Stimulated activated naive CD8-positive, alpha-beta T cell treated with anti-CD3 and anti-CD28 coated beads, Interleukin-15, Interleukin-2, amounts not matched to agents 100 ng/mL and 50 ng/mL, for 24 hours (primary cell): ENCODE measurements at regions not wholly inside any gene's neighbourhood (a gene's known extent, or its start where the extent isn't known, plus 50 kb on each side); places are given as distances from the start of the nearest gene placed in this dataset.

Experiments used
- H3K27ac Mint-ChIP-seq: one replicate; pipeline ENCODE4 v1.8.0; 2021; ENCODE audit warnings: mild to moderate bottlenecking, mixed read lengths
- H3K27me3 Mint-ChIP-seq: one replicate; pipeline ENCODE4 v1.8.0; 2021; ENCODE audit warnings: mixed read lengths
- H3K36me3 Mint-ChIP-seq: one replicate; pipeline ENCODE4 v1.8.0; 2021; ENCODE audit warnings: low read depth, mixed read lengths
- H3K4me1 Mint-ChIP-seq: one replicate; pipeline ENCODE4 v1.8.0; 2021; ENCODE audit warnings: low read depth, mixed read lengths
- H3K4me3 Mint-ChIP-seq: one replicate; pipeline ENCODE4 v1.8.0; 2021; ENCODE audit warnings: mild to moderate bottlenecking, mixed read lengths
- H3K9me3 Mint-ChIP-seq: one replicate; pipeline ENCODE4 v1.8.0; 2021; ENCODE audit warnings: mixed read lengths

DNA sequence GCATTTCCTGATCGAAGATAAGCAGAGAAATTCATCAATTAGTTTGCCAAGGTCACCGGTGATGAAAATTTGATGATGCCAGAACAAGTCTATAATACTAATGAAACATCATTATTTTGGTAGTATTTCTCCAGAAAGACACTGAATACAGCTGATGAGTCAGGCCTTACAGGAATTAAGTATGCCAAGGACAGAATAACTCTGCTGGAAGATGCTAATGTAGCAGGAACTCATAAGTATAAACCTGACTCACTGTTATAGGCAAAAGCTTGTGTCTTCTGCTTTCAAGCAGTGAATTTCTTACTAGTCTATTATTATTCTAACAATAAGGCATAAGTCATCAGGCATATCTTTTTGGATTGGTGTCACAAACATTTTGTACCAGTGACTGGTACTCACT is 1825.1 kb upstream of the IGFBP7 start:
- Mint-ChIP-seq H3K36me3 (no peaks in the 10 kb centered on the region), H3K4me3 (no peak overlapping the region), H3K4me1 (no peaks in the 10 kb centered on the region), H3K27me3 (no peaks in the 10 kb centered on the region), H3K27ac (no peak overlapping the region), H3K9me3 (peaks cover 7% of the 10 kb centered on the region)

DNA sequence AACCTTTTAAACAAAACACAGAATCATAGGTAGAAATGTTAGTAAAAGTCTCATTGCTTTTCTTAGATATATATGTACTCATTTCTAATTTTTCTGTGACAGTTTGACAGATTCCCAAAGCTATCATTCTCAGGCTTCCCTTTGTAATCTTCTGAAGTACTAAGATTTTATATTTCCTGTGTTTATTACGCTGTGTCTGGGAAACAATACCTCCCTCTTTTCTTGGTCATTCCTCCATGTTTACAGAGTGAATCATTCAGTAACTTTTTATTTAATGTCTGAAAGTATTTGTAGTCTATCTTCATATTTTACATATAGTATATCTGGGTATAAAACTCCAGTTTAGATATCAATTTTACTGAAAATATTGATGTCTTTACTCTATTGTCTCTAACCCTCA is 1826.3 kb upstream of the IGFBP7 start:
- no peaks in the 10 kb centered on the region for H3K27me3 Mint-ChIP-seq
- H3K4me1 Mint-ChIP-seq: no peaks in the 10 kb centered on the region
- H3K36me3 Mint-ChIP-seq: no peaks in the 10 kb centered on the region
- no peak overlapping the region for H3K27ac Mint-ChIP-seq
- peaks cover 3% of the 10 kb centered on the region for H3K9me3 Mint-ChIP-seq
- no peak overlapping the region for H3K4me3 Mint-ChIP-seq

DNA sequence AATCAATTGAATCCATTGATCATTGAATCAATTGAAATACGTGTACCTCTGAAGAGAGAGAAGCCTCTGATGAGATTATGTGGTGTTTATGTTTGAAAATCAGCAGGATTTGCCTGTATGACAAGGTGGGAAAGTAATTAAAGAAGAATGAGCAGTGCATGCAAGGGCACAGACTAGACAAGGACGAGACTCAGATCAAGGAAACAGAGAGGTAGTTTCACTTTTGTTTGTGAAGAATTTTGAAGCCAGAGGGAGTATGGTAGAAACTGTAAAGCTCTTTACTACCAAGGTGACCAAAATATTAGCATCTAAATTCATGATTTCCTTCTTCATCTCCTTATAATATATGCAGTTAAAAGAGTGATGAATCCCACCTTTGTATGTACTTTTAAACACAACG is 1830.0 kb upstream of the IGFBP7 start:
- peaks cover 12% of the 10 kb centered on the region for H3K9me3 Mint-ChIP-seq
- H3K4me1 Mint-ChIP-seq: no peaks in the 10 kb centered on the region
- H3K27me3 Mint-ChIP-seq: no peaks in the 10 kb centered on the region
- no peak overlapping the region for H3K4me3 Mint-ChIP-seq
- H3K27ac Mint-ChIP-seq: no peak overlapping the region
- no peaks in the 10 kb centered on the region for H3K36me3 Mint-ChIP-seq

DNA sequence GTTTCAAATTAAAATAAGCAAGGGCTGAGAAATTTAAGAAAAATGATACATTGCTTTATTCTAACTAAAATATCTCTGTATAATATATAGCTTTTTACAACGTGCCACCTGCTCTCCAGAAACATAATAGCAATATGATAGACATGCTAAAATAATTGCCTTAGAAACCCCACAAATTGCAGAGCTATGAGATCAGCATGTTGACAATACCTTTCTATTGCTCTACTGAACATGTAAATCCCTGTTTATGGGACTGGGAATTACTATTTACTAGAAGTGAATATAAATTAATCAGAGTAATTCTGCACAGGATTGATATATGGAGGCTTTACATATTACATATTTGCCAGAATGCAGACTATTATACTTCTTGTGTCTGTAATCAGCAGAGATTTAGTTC is 1831.1 kb upstream of the IGFBP7 start:
- H3K27ac Mint-ChIP-seq: no peak overlapping the region
- H3K4me3 Mint-ChIP-seq: no peak overlapping the region
- H3K27me3 Mint-ChIP-seq: no peaks in the 10 kb centered on the region
- no peaks in the 10 kb centered on the region for H3K4me1 Mint-ChIP-seq
- H3K9me3 Mint-ChIP-seq: peaks cover 12% of the 10 kb centered on the region
- no peaks in the 10 kb centered on the region for H3K36me3 Mint-ChIP-seq

DNA sequence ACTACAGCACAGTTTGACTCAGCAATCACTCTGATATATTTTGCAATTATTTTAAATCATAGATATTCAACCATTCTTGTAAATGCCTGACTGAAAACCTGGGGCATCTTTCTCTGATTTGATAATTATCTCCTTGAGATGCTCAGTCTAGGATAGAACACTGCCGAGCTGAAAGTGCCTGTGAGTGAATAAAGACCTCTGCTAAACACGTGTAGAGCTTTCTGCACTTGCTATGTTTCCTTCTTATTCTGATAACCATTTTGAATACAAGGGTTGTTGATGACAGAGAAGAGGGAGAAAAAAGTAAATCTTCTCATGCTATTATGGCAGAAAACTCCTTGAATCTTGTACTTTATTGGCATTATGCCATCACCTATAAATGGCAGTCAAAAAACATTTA is 1843.4 kb upstream of the IGFBP7 start:
- Mint-ChIP-seq H3K27ac (no peak overlapping the region), H3K4me1 (no peaks in the 10 kb centered on the region), H3K9me3 (peaks cover 10% of the 10 kb centered on the region), H3K36me3 (no peaks in the 10 kb centered on the region), H3K27me3 (no peaks in the 10 kb centered on the region), H3K4me3 (no peak overlapping the region)

DNA sequence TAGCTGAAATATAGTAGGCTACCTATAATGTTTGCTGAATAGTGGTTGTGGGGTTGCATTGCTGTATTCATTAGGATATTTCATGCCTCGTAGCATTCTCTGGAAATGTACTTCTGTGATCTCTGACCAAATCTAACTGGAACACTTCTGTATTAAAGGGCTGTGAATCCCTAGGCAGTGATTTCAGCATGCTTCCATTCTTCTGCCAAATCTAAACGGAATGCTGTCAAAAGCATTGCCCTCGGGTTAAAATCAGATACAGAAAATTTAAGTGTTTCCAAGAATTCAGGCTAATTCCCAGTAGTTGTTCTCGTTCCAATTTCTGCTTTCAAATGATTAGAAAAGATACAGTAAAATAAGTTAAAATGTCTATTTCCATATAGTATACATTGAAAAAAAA is 1847.5 kb upstream of the IGFBP7 start:
- Mint-ChIP-seq H3K4me1 (no peaks in the 10 kb centered on the region), H3K27ac (no peak overlapping the region), H3K9me3 (peaks cover 3% of the 10 kb centered on the region), H3K4me3 (no peak overlapping the region), H3K27me3 (no peaks in the 10 kb centered on the region), H3K36me3 (no peaks in the 10 kb centered on the region)

DNA sequence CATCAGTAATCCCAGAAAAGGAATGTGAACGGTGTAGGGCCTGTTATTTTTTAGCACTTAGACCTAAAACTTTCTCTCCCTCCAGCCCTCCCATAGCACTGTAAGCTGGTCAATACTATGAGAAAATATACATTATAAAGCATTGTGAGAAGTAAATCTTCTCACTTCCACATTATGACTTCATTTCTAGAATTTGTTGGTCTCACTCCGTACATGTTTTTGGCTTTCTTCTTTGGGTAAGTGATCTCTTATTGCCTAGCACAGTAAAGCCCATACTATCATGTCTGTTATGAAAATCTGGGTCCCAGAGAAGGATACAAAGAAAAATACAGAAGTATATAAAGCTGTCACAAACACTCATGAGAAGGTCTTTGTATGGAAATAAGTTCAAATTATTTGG is 1851.1 kb upstream of the IGFBP7 start:
- Mint-ChIP-seq H3K9me3 (peaks cover 10% of the 10 kb centered on the region), H3K36me3 (no peaks in the 10 kb centered on the region), H3K4me3 (no peak overlapping the region), H3K27me3 (no peaks in the 10 kb centered on the region), H3K4me1 (no peaks in the 10 kb centered on the region), H3K27ac (no peak overlapping the region)

- H3K4me3 Mint-ChIP-seq: no peak overlapping the region
- H3K4me1 Mint-ChIP-seq: no peaks in the 10 kb centered on the region
- H3K27ac Mint-ChIP-seq: no peak overlapping the region
- H3K9me3 Mint-ChIP-seq: peaks cover 10% of the 10 kb centered on the region
- H3K27me3 Mint-ChIP-seq: no peaks in the 10 kb centered on the region
- no peaks in the 10 kb centered on the region for H3K36me3 Mint-ChIP-seq
These were observed 1851.7 kb upstream of the IGFBP7 start for GRCh38 chr4:58961925-58962324.

GRCh38 chr4:58962424-58962823 is 1852.2 kb upstream of the IGFBP7 start:
- Mint-ChIP-seq H3K4me1 (no peaks in the 10 kb centered on the region), H3K36me3 (no peaks in the 10 kb centered on the region), H3K27ac (no peak overlapping the region), H3K27me3 (no peaks in the 10 kb centered on the region), H3K4me3 (no peak overlapping the region), H3K9me3 (peaks cover 10% of the 10 kb centered on the region)

GRCh38 chr4:58981828-58982227 is 1871.6 kb upstream of the IGFBP7 start:
- Mint-ChIP-seq H3K27ac (no peak overlapping the region), H3K27me3 (no peaks in the 10 kb centered on the region), H3K9me3 (peaks cover 12% of the 10 kb centered on the region), H3K36me3 (no peaks in the 10 kb centered on the region), H3K4me3 (no peak overlapping the region), H3K4me1 (no peaks in the 10 kb centered on the region)

- Mint-ChIP-seq H3K27ac (no peak overlapping the region), H3K36me3 (no peaks in the 10 kb centered on the region), H3K4me1 (no peaks in the 10 kb centered on the region), H3K27me3 (no peaks in the 10 kb centered on the region), H3K4me3 (no peak overlapping the region), H3K9me3 (peaks cover 19% of the 10 kb centered on the region)
These were observed 1873.7 kb upstream of the IGFBP7 start for GRCh38 chr4:58983887-58984286.

GRCh38 chr4:59002148-59002547 is 1892.0 kb upstream of the IGFBP7 start:
- Mint-ChIP-seq H3K36me3 (no peaks in the 10 kb centered on the region), H3K9me3 (peaks cover 18% of the 10 kb centered on the region), H3K27ac (no peak overlapping the region), H3K27me3 (no peaks in the 10 kb centered on the region), H3K4me1 (no peaks in the 10 kb centered on the region), H3K4me3 (no peak overlapping the region)

GRCh38 chr4:59024257-59024656 is 1914.1 kb upstream of the IGFBP7 start:
- no peaks in the 10 kb centered on the region for H3K4me1 Mint-ChIP-seq
- H3K27me3 Mint-ChIP-seq: no peaks in the 10 kb centered on the region
- no peak overlapping the region for H3K4me3 Mint-ChIP-seq
- H3K27ac Mint-ChIP-seq: no peak overlapping the region
- H3K9me3 Mint-ChIP-seq: peaks cover 16% of the 10 kb centered on the region
- no peaks in the 10 kb centered on the region for H3K36me3 Mint-ChIP-seq

- no peaks in the 10 kb centered on the region for H3K27me3 Mint-ChIP-seq
These were observed 1927.6 kb upstream of the IGFBP7 start for GRCh38 chr4:59037812-59038211.

GRCh38 chr4:59039046-59039445 is 1928.9 kb upstream of the IGFBP7 start:
- no peaks in the 10 kb centered on the region for H3K36me3 Mint-ChIP-seq
- H3K4me3 Mint-ChIP-seq: no peak overlapping the region
- H3K27me3 Mint-ChIP-seq: no peaks in the 10 kb centered on the region
- H3K27ac Mint-ChIP-seq: no peak overlapping the region
- peaks cover 6% of the 10 kb centered on the region for H3K9me3 Mint-ChIP-seq
- no peaks in the 10 kb centered on the region for H3K4me1 Mint-ChIP-seq

More at GRCh38 chr4:59037812-59038211, 1927.6 kb upstream of the IGFBP7 start:
- no peak overlapping the region for H3K4me3 Mint-ChIP-seq
- H3K27ac Mint-ChIP-seq: no peak overlapping the region
- no peaks in the 10 kb centered on the region for H3K4me1 Mint-ChIP-seq
- H3K36me3 Mint-ChIP-seq: no peaks in the 10 kb centered on the region
- peaks cover 9% of the 10 kb centered on the region for H3K9me3 Mint-ChIP-seq

GRCh38 chr4:59044286-59044900 is 1934.2 kb upstream of the IGFBP7 start:
- H3K4me1 Mint-ChIP-seq: no peaks in the 10 kb centered on the region
- H3K36me3 Mint-ChIP-seq: no peaks in the 10 kb centered on the region
- H3K9me3 Mint-ChIP-seq: peaks cover 7% of the 10 kb centered on the region
- H3K27ac Mint-ChIP-seq: no peak overlapping the region
- no peak overlapping the region for H3K4me3 Mint-ChIP-seq
- H3K27me3 Mint-ChIP-seq: no peaks in the 10 kb centered on the region
